Mucosa of gallbladder (tissue), 1 donor: ENCODE measurements at regions not wholly inside any gene's neighbourhood (a gene's known extent, or its start where the extent isn't known, plus 50 kb on each side); places are given as distances from the start of the nearest gene placed in this dataset.
A peak's percentile ranks its signal among the peaks of the same experiment; 100 is the strongest.
"Not testable (repeated sequence)": the region's sequence is repeated elsewhere in the genome, so short reads cannot be mapped to it uniquely, and the experiment has no call there.

ENCODE experiments used
- DNase-seq: peaks from one replicate; pipeline ENCODE4 v3.0.0-alpha.2; 2020; ENCODE audit warnings: low spot score
- donor health status: DM: no; HTN: no; CAD: no.

GRCh38 chr20:20796766-20797440, 84.5 kb upstream of the RALGAPA2 start:
- DNase-seq = no peak

GRCh38 chr20:20795721-20796120, 83.3 kb upstream of the RALGAPA2 start:
- DNase-seq = no peak

GRCh38 chr20:20795119-20795518, 82.7 kb upstream of the RALGAPA2 start:
- no peak for DNase-seq

GRCh38 chr20:20793591-20793990, 81.1 kb upstream of the RALGAPA2 start:
- DNase-seq = no peak

GRCh38 chr20:20791664-20792568, 79.5 kb upstream of the RALGAPA2 start:
- DNase-seq = no peak

GRCh38 chr20:20788308-20788707, 75.9 kb upstream of the RALGAPA2 start:
- DNase-seq = no peak

GRCh38 chr20:20786428-20786827, 74.0 kb upstream of the RALGAPA2 start:
- DNase-seq = no peak

- no peak for DNase-seq
These were observed 72.8 kb upstream of the RALGAPA2 start for GRCh38 chr20:20785226-20785625.

- not testable (repeated sequence) for DNase-seq
These were observed 72.0 kb upstream of the RALGAPA2 start for GRCh38 chr20:20784450-20784849.

GRCh38 chr20:20783450-20783849, 71.0 kb upstream of the RALGAPA2 start:
- no peak for DNase-seq

GRCh38 chr20:20782755-20783154, 70.3 kb upstream of the RALGAPA2 start:
- no peak for DNase-seq

GRCh38 chr20:20782231-20782630, 69.8 kb upstream of the RALGAPA2 start:
- no peak for DNase-seq

GRCh38 chr20:20781029-20781428, 68.6 kb upstream of the RALGAPA2 start:
- DNase-seq = no peak

- DNase-seq = peak; percentile 71
These were observed 67.8 kb upstream of the RALGAPA2 start for GRCh38 chr20:20780127-20780824.

- DNase-seq = no peak
These were observed 66.2 kb upstream of the RALGAPA2 start for GRCh38 chr20:20778676-20779075.

GRCh38 chr20:20772497-20773085, 60.1 kb upstream of the RALGAPA2 start:
- DNase-seq = no peak

- DNase-seq = no peak
These were observed 55.9 kb upstream of the RALGAPA2 start for GRCh38 chr20:20768202-20768815.

GRCh38 chr20:20765696-20766365, 53.4 kb upstream of the RALGAPA2 start:
- no peak for DNase-seq

GRCh38 chr20:20763650-20764049, 51.2 kb upstream of the RALGAPA2 start:
- DNase-seq = no peak
